IPS-20b (cell line): ENCODE measurements at regions not wholly inside any gene's neighbourhood (a gene's known extent, or its start where the extent isn't known, plus 50 kb on each side); places are given as distances from the start of the nearest gene placed in this dataset.

Experiments
- H3K27ac ChIP-seq: one replicate; pipeline ENCODE4 v1.5.1; 2013; ENCODE audit warnings: low read length
- H3K27me3 ChIP-seq: 2 replicates; pipeline ENCODE4 v1.6.1; 2013; ENCODE audit warnings: mild to moderate bottlenecking, low read length, inconsistent platforms; ENCODE audit not compliant: insufficient read depth
- H3K36me3 ChIP-seq: 2 replicates; pipeline ENCODE4 v1.6.1; 2013; ENCODE audit warnings: low read depth, mild to moderate bottlenecking, inconsistent platforms, low read length, moderate library complexity; ENCODE audit not compliant: insufficient read depth
- H3K4me1 ChIP-seq: 2 replicates; pipeline ENCODE4 v1.6.1; 2013; ENCODE audit warnings: mild to moderate bottlenecking, control low read depth, inconsistent platforms, low read length, moderate library complexity; ENCODE audit not compliant: insufficient read depth
- H3K4me3 ChIP-seq: 2 replicates; pipeline ENCODE4 v1.5.1; 2013; ENCODE audit warnings: mild to moderate bottlenecking, low read length, inconsistent platforms
- H3K9ac ChIP-seq: 2 replicates; pipeline ENCODE4 v1.6.1; 2013; ENCODE audit warnings: low read depth, mild to moderate bottlenecking, inconsistent platforms, low read length, moderate library complexity
- H3K9me3 ChIP-seq: 2 replicates; pipeline ENCODE4 v1.6.1; 2013; ENCODE audit warnings: mild to moderate bottlenecking, low read depth, low read length, inconsistent platforms; ENCODE audit not compliant: insufficient read depth

DNA sequence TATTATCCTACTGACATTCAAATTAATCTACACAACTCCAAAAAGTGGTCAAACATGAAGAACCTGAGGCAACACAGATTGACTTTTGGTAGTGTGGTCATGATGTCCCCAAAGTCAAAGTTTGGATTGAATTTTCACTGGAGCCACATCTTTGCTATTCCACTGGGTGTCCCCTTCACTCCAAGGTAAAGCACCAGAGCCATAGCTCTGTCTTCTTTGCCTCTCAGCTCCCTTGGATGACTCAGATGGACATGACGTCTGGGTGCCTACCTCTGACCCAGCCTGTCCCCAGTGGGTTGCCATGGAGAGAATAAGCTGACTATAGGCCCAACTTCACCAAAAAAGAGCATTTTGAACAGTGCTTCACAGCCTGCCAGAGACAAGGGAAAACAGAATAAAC, 57.4 kb upstream of the ARHGAP42 start:
- Histone ChIP-seq H3K4me1 (no peaks in the 10 kb centered on the region), H3K27ac (no peak overlapping the region), H3K27me3 (no peaks in the 10 kb centered on the region), H3K9me3 (no peaks in the 10 kb centered on the region), H3K9ac (no peak overlapping the region), H3K36me3 (no peaks in the 10 kb centered on the region), H3K4me3 (no peak overlapping the region)

DNA sequence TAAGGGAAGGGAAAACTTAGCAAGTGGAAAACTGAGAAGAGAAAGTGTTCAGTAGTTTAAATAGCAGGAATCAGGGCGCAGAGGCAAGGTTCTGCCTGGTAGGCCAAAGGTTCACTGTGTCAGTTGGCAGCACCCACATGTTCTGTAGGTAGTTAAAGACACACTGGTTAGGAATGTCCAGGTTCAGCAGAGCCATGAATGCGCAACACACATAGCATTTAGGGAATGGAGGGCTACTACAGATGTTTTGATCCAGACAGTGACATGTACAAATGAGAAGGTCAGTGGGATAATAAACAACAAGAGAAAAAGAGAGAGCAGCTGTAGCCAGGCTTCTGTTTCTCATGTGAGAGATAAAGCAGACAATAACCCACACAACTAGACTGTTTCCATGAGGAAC, 56.2 kb upstream of the ARHGAP42 start:
- Histone ChIP-seq H3K9ac (no peak overlapping the region), H3K27me3 (no peaks in the 10 kb centered on the region), H3K27ac (no peak overlapping the region), H3K4me1 (no peaks in the 10 kb centered on the region), H3K4me3 (no peak overlapping the region), H3K36me3 (no peaks in the 10 kb centered on the region), H3K9me3 (no peaks in the 10 kb centered on the region)

DNA sequence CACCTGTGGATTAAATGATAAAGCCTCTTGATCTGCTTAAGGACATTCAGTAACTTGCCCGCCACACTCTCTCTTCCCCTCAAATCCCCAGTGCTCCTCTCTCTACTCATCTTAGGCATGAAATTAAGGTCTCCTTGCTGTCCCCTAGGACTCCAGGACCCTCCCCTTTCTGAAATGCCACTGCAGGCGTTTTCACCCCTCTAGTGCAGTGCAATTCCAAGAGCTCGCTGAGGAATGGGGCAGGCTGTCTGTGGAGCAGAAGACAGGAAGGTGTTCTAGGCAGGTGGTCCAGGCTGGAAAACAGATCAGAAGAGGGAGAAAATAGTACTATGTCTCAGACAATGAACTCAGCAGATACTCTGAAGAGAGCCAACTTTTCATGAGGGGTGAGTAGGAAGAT, 55.8 kb upstream of the ARHGAP42 start:
- Histone ChIP-seq H3K27ac (no peak overlapping the region), H3K36me3 (no peaks in the 10 kb centered on the region), H3K4me3 (no peak overlapping the region), H3K4me1 (no peaks in the 10 kb centered on the region), H3K9me3 (no peaks in the 10 kb centered on the region), H3K9ac (no peak overlapping the region), H3K27me3 (no peaks in the 10 kb centered on the region)

DNA sequence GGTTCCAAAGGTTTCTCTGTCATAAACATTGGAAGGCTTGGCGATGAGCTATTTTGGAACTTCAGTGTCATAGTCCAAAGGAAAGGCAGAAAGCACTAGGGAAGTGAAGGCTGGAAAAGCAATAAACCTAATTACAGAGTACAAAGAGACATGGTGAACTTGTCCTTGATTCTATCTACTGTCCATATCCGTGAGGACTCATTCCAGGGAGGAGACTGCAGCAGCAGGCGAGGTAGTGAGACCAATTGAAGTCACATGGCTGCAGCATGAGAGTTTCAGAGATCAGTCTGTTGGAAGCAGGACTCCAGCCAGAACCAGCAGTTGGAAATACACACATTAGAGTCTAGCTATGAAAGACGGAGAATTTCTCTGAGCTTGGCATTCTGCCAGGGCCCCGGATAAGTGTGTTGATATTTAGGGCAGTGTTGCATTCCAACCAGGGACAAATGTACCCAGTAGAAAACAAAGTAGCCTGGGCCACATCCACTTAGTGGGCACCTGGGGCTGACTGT, 54.1 kb upstream of the ARHGAP42 start:
- H3K27me3 ChIP-seq, result no peaks in the 10 kb centered on the region
- no peaks in the 10 kb centered on the region for H3K9me3 ChIP-seq
- no peak overlapping the region for H3K9ac ChIP-seq
- no peaks in the 10 kb centered on the region for H3K36me3 ChIP-seq
- no peaks in the 10 kb centered on the region for H3K4me1 ChIP-seq
- no peak overlapping the region for H3K4me3 ChIP-seq
- no peak overlapping the region for H3K27ac ChIP-seq

DNA sequence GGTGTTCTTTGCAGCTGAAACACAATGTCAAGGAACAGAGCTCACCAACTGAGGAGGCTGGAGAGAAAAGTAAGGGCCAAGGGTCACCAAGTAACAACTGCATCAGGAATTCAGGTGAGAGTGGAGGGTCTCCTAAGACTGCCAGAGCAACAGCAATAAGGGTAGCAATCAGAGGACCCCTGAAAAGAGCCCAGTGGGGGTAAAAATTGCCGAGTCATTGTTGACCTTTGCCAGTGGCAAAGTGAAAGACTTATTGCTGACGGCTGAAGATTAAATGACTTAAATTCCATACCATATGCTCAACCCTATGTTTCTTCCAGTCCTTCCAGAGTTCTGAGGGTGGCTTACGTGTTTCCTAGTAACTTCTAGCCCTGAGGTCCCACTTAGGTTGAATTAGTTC, 51.9 kb upstream of the ARHGAP42 start:
- no peaks in the 10 kb centered on the region for H3K27me3 ChIP-seq
- H3K9me3 ChIP-seq, result no peaks in the 10 kb centered on the region
- no peak overlapping the region for H3K4me3 ChIP-seq
- H3K9ac ChIP-seq, result no peak overlapping the region
- peaks cover 11% of the 10 kb centered on the region for H3K4me1 ChIP-seq
- H3K27ac ChIP-seq, result no peak overlapping the region
- H3K36me3 ChIP-seq, result no peaks in the 10 kb centered on the region

DNA sequence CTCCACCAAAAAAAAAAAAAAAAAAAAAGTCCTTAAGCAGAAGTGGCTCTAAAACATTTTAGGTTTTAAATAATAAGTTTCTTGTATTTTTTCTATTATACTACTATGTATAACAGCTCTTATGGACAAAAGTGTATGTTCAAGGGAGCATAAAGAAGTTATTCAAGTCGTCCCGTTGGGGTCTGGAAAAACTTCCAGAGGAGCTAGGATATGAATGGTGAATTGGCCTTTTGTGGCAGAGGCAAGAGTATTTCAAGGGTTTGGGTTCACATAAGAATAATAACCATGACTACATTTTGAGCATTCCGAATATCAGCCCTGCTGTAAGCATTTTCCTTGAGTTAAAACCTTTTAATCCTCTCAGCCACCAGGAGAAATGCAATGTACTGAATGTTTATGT, 50.6 kb upstream of the ARHGAP42 start:
- Histone ChIP-seq H3K27me3 (no peaks in the 10 kb centered on the region), H3K36me3 (no peaks in the 10 kb centered on the region), H3K9me3 (no peaks in the 10 kb centered on the region)

More for the DNA sequence above, 50.6 kb upstream of the ARHGAP42 start:
- no peak overlapping the region for H3K9ac ChIP-seq
- H3K4me1 ChIP-seq, result peaks cover 11% of the 10 kb centered on the region
- no peak overlapping the region for H3K4me3 ChIP-seq
- no peak overlapping the region for H3K27ac ChIP-seq
